K562 (cell line): ENCODE measurements at regions not wholly inside any gene's neighbourhood (a gene's known extent, or its start where the extent isn't known, plus 50 kb on each side); places are given as distances from the start of the nearest gene placed in this dataset.

Experiments used
- ATAC-seq: fragments of 200-7000 bp; cut with Tn5 transposase; 3 replicates; pipeline ENCODE4 v1.9.1; 2020; ENCODE audit warnings: moderate library complexity
- BruUV-seq: library from RNA; stranded (reverse); fragments of 400-500 nt; replicated peaks from 2 replicates; lab custom pipeline; 2021; lab: Mats Ljungman, UMichigan
- CTCF ChIA-PET: fragments of 300-600 bp; formaldehyde crosslinking; extraction: SDS; loops from one replicate; lab custom pipeline; 2021; ENCODE audit warnings: low intra/inter-chr PET ratio; lab: Yijun Ruan, JAX
- POLR2A ChIA-PET: fragments of 300-600, 350-650 bp; sonication (Branson Sonifier 250); formaldehyde crosslinking; extraction: SDS; loops from one replicate; lab custom pipeline; 2021; ENCODE audit warnings: antibody characterized with exemption, inconsistent platforms; lab: Yijun Ruan, JAX
- DNase-seq, 4 experiments: peaks; one replicate each; pipeline versions ENCODE4 v3.0.0 to v3.0.0-alpha.2; 2011 to 2018; ENCODE audit warnings: low spot score in 3 of 4, mixed read lengths in 3 of 4; ENCODE audit errors: extremely low read depth in 1 of 4
- FAIRE-seq: peaks from 2 replicates; lab custom pipeline; 2011; peaks lifted over from hg19 to GRCh38; lab: Jason Lieb, UNC
- H2AFZ ChIP-seq: 2 replicates; pipeline ENCODE4 v1.6.0; 2011; ENCODE audit warnings: low read depth, low read length, control low read depth, inconsistent platforms
- H3K27ac ChIP-seq: fragments of 200-600 bp; 3 replicates; pipeline ENCODE4 v1.8.0; 2011; ENCODE audit warnings: low read depth, mild to moderate bottlenecking, control low read depth, inconsistent platforms, low read length, moderate library complexity, mixed read lengths; ENCODE audit errors: extremely low read depth
- H3K27me3 ChIP-seq, 2 experiments: fragments of 300-600 bp in 1 of 2; 2 replicates in 1 of 2; 3 replicates in 1 of 2; pipeline versions ENCODE4 v1.6.0 to v1.8.0; 2011; ENCODE audit warnings: inconsistent platforms in 2 of 2, low read length in 2 of 2, mild to moderate bottlenecking in 1 of 2, mixed read lengths in 1 of 2, moderate library complexity in 1 of 2; ENCODE audit not compliant: control insufficient read depth in 2 of 2, insufficient read depth in 2 of 2
- H3K36me3 ChIP-seq: fragments of 300-600 bp; 3 replicates; pipeline ENCODE4 v1.8.0; 2011; ENCODE audit warnings: mild to moderate bottlenecking, low read length, inconsistent platforms; ENCODE audit not compliant: control insufficient read depth, insufficient read depth
- H3K4me1 ChIP-seq, 2 experiments: fragments of 200-600 bp in 1 of 2; replicated peaks in 1 of 2; 2 replicates in 1 of 2; 3 replicates in 1 of 2; pipeline versions ENCODE4 v1.5.1 to v1.8.0; 2011; ENCODE audit warnings: inconsistent platforms in 2 of 2, low read length in 2 of 2, mild to moderate bottlenecking in 1 of 2, mixed read lengths in 1 of 2, moderate library complexity in 1 of 2; ENCODE audit not compliant: control insufficient read depth in 2 of 2, insufficient read depth in 2 of 2
- H3K4me2 ChIP-seq: 2 replicates; pipeline ENCODE4 v1.6.1; 2011; ENCODE audit warnings: low read length, control low read depth, inconsistent platforms, mixed read lengths; ENCODE audit not compliant: insufficient read depth
- H3K4me3 ChIP-seq: fragments of 200-600 bp; sonication (generic), shearing (Covaris generic); 2 replicates; pipeline ENCODE4 v1.5.1; 2016; ENCODE audit warnings: control low read depth, inconsistent platforms
- H3K79me2 ChIP-seq: fragments of 200-600 bp; 3 replicates; pipeline ENCODE4 v1.8.0; 2011; ENCODE audit warnings: low read length, inconsistent platforms; ENCODE audit not compliant: control insufficient read depth, insufficient read depth
- H3K9ac ChIP-seq, 2 experiments: 2 replicates each; pipeline versions ENCODE4 v1.6.0 to v1.6.1; 2011; ENCODE audit warnings: low read depth in 2 of 2, low read length in 2 of 2, control low read depth in 1 of 2, inconsistent platforms in 1 of 2, mild to moderate bottlenecking in 1 of 2, mixed read lengths in 1 of 2; ENCODE audit not compliant: insufficient read depth in 1 of 2
- H3K9me1 ChIP-seq: one replicate; pipeline ENCODE4 v1.6.0; 2011; ENCODE audit warnings: inconsistent platforms, mild to moderate bottlenecking, low read length, moderate library complexity; ENCODE audit not compliant: control insufficient read depth, insufficient read depth
- H3K9me3 ChIP-seq: replicated peaks from 2 replicates; pipeline ENCODE4 v1.5.1; 2011; ENCODE audit warnings: low read depth, low read length, inconsistent platforms; ENCODE audit not compliant: control insufficient read depth, insufficient read depth
- H4K20me1 ChIP-seq: replicated peaks from 2 replicates; pipeline ENCODE4 v1.6.1; 2011; ENCODE audit warnings: low read length, inconsistent platforms, mixed read lengths; ENCODE audit not compliant: control insufficient read depth, insufficient read depth
- ATF2 ChIP-seq: sonication (generic); formaldehyde crosslinking; IDR thresholded peaks from 2 replicates; pipeline ENCODE4 v1.8.1; 2022; ENCODE audit warnings: missing genetic modification reagents
- CEBPG ChIP-seq, 3 experiments: fragments of 200-800 bp in 1 of 3; sonication (Bioruptor generic) in 1 of 3; sonication (generic) in 1 of 3; formaldehyde crosslinking in 1 of 3; IDR thresholded peaks in 2 of 3; conservative IDR thresholded peaks in 1 of 3; 2 replicates each; pipeline versions ENCODE4 v1.6.1 to v1.8.0; 2016 to 2022; ENCODE audit warnings: missing compliant biosample characterization in 2 of 3, missing genetic modification characterization in 2 of 3, mild to moderate bottlenecking in 1 of 3, missing genetic modification reagents in 1 of 3
- HDAC1 ChIP-seq, 2 experiments: fragments of 450-650 bp; IDR thresholded peaks; 2 replicates each; pipeline ENCODE4 v1.6.1; 2016 to 2017; ENCODE audit warnings: inconsistent platforms in 1 of 2, mild to moderate bottlenecking in 1 of 2, moderate library complexity in 1 of 2
- IFI16 ChIP-seq: fragments of 250-450 bp; sonication (Bioruptor Pico); IDR thresholded peaks from 2 replicates; pipeline ENCODE4 v2.1.2; 2022; ENCODE audit warnings: mild to moderate bottlenecking, inconsistent platforms
- JUNB ChIP-seq: fragments of 450-650 bp; formaldehyde crosslinking; conservative IDR thresholded peaks from 2 replicates; pipeline ENCODE4 v1.4.0; 2020; ENCODE audit warnings: mild to moderate bottlenecking
- NFYB ChIP-seq: IDR thresholded peaks from 2 replicates; pipeline ENCODE4 v1.6.1; 2011; ENCODE audit warnings: mild to moderate bottlenecking, moderate library complexity; ENCODE audit not compliant: insufficient read length; ENCODE audit errors: extremely low read depth
- NR2C1 ChIP-seq, 2 experiments: fragments of 450-650 bp; IDR thresholded peaks; 2 replicates each; pipeline ENCODE4 v1.6.1; 2017; ENCODE audit warnings: mild to moderate bottlenecking in 2 of 2, antibody characterized with exemption in 1 of 2, inconsistent platforms in 1 of 2, missing compliant biosample characterization in 1 of 2, missing genetic modification characterization in 1 of 2
- TRIM24 ChIP-seq, 2 experiments: fragments of 450-650 bp; IDR thresholded peaks; 2 replicates each; pipeline ENCODE4 v1.6.1; 2016
- ZNF121 ChIP-seq: sonication (generic); formaldehyde crosslinking; conservative IDR thresholded peaks from 2 replicates; pipeline ENCODE4 v1.8.0; 2022; ENCODE audit warnings: missing genetic modification reagents
- ZNF146 ChIP-seq: IDR thresholded peaks from one replicate; pipeline ENCODE4 v1.6.1; 2018; ENCODE audit warnings: missing compliant biosample characterization; ENCODE audit not compliant: unreplicated experiment
- ZNF165 ChIP-seq: fragments of 250-450 bp; sonication (Bioruptor Pico); IDR thresholded peaks from 2 replicates; pipeline ENCODE4 v1.4.0; 2020; ENCODE audit warnings: borderline replicate concordance
- ZNF444 ChIP-seq: fragments of 250-450 bp; sonication (Bioruptor Pico); IDR thresholded peaks from 2 replicates; pipeline ENCODE4 v1.4.0; 2020; ENCODE audit warnings: mild to moderate bottlenecking, moderate library complexity
- WGBS: fragments of 100-300 bp; shearing (Covaris generic); methylation state at CpG from one replicate; pipeline ENCODE4 v1.1.6; 2016; ENCODE audit warnings: low coverage, mixed read lengths; ENCODE audit not compliant: insufficient coverage; ENCODE audit errors: missing lambda C conversion rate; 5-methylcytosine and 5-hydroxymethylcytosine counted together
- in situ Hi-C: fragments of 300-500 bp; cut with MboI; formaldehyde crosslinking; loops from 4 replicates; pipeline ENCODE4 v1.15.0; 2018; ENCODE audit warnings: inconsistent platforms, mixed read lengths
- intact Hi-C: fragments of 100-400 bp; cut with micrococcal nuclease; formaldehyde crosslinking; loops from 2 replicates; pipeline ENCODE4 v1.14.2; 2022
- TF ChIP-seq, protein P1 (sequence below): sonication (generic); formaldehyde crosslinking; IDR thresholded peaks from 2 replicates; pipeline ENCODE4 v1.9.0; 2022; ENCODE audit warnings: mild to moderate bottlenecking, missing genetic modification reagents
- TF ChIP-seq, protein P2 (sequence below): fragments of 450-650 bp; IDR thresholded peaks from 2 replicates; pipeline ENCODE4 v1.6.1; 2016

DNA sequence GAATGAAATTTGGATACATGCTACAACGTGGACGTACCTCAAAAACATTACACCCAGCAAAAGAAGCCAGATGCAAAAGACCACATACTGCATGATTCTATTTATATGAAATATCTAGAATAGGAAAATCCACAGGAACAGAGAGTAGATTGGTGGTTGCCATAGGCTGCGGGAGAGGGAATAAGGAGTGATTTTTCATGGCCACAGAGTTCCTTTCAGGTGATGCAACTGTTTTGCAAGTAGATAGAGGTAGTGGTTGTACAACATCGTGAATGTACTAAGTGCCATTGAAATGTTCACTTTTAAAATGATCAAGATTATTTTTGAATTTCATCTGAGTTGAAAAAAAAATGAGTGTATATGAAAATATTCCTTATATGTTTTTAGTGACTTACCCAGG lies 115.3 kb upstream of the RUNX1 start:
- H3K4me1 ChIP-seq: peaks cover 0 to 6% of the 10 kb centered on the region in 2 experiments; a peak in 2 of 5 replicates
- ATAC-seq: no peak
- no peak overlapping the region for H2AFZ ChIP-seq
- H3K27me3 ChIP-seq: no peaks in the 10 kb centered on the region
- H3K9me1 ChIP-seq: no peaks in the 10 kb centered on the region
- no peak overlapping the region for H3K27ac ChIP-seq
- ChIA-PET CTCF (no interaction called here), POLR2A (no interaction called here)
- no peaks in the 10 kb centered on the region for H4K20me1 ChIP-seq
- H3K36me3 ChIP-seq: no peaks in the 10 kb centered on the region
- no peak overlapping the region for H3K9ac ChIP-seq
- no peaks in the 10 kb centered on the region for H3K79me2 ChIP-seq
- WGBS: 39% methylated on average over 4 of the region's 4 CpGs
- in situ Hi-C loops: no loop called here
- TF ChIP-seq ZNF165: no peak
- TF ChIP-seq, protein P1, sequence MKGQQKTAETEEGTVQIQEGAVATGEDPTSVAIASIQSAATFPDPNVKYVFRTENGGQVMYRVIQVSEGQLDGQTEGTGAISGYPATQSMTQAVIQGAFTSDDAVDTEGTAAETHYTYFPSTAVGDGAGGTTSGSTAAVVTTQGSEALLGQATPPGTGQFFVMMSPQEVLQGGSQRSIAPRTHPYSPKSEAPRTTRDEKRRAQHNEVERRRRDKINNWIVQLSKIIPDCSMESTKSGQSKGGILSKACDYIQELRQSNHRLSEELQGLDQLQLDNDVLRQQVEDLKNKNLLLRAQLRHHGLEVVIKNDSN (CRISPR knock-in tag): no peak
- TF ChIP-seq ZNF444 (CRISPR knock-in tag): no peak
- TF ChIP-seq, protein P2, sequence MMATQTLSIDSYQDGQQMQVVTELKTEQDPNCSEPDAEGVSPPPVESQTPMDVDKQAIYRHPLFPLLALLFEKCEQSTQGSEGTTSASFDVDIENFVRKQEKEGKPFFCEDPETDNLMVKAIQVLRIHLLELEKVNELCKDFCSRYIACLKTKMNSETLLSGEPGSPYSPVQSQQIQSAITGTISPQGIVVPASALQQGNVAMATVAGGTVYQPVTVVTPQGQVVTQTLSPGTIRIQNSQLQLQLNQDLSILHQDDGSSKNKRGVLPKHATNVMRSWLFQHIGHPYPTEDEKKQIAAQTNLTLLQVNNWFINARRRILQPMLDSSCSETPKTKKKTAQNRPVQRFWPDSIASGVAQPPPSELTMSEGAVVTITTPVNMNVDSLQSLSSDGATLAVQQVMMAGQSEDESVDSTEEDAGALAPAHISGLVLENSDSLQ: no peak
- TF ChIP-seq CEBPG (CRISPR knock-in tag; IDR thresholded peaks at IDR 0.05): 0 out of 2 replicates have a peak, but pooled peaks have one; percentile 34
- TF ChIP-seq CEBPG (tag; conservative IDR thresholded peaks at IDR 0.05 in 1 of 2, IDR thresholded peaks at IDR 0.05 in 1 of 2): 0 out of 4 replicates have a peak, but pooled peaks of 1 of the 2 experiments have one; percentile 28
- TF ChIP-seq ZNF146 (CRISPR knock-in tag): no peak
- TF ChIP-seq ATF2 (CRISPR knock-in tag): no peak
- TF ChIP-seq TRIM24 (IDR thresholded peaks at IDR 0.05): peak; percentile 38 to 56; a peak in 2 of 4 replicates
- TF ChIP-seq ZNF121: no peak
- no peak for TF ChIP-seq JUNB
- TF ChIP-seq IFI16 (CRISPR knock-in tag): no peak
- TF ChIP-seq NR2C1 (IDR thresholded peaks at IDR 0.05): no peak
- TF ChIP-seq NR2C1 (tag; IDR thresholded peaks at IDR 0.05): no peak
- no peak for TF ChIP-seq NFYB
- no peak for TF ChIP-seq HDAC1 (IDR thresholded peaks at IDR 0.05)
- intact Hi-C loops: no loop called here
- H3K4me2 ChIP-seq: no peak overlapping the region
- DNase-seq: no peak
- no TSS peak for BruUV-seq
- no peak for FAIRE-seq
- H3K9me3 ChIP-seq: no peaks in the 10 kb centered on the region
- no peak overlapping the region for H3K4me3 ChIP-seq
